Glomerular visceral epithelial cell (primary cell): ENCODE measurements at regions not wholly inside any gene's neighbourhood (a gene's known extent, or its start where the extent isn't known, plus 50 kb on each side); places are given as distances from the start of the nearest gene placed in this dataset.
A peak's percentile ranks its signal among the peaks of the same experiment; 100 is the strongest.

ENCODE experiments used
- DNase-seq: peaks from one replicate; pipeline ENCODE4 v3.0.0-alpha.2; 2016; ENCODE audit errors: extremely low spot score

- no peak for DNase-seq
Measured at GRCh38 chr18:8458546-8459215, 150.6 kb upstream of the RAB12 start.

- no peak for DNase-seq
Measured at GRCh38 chr18:8460748-8461147, 148.5 kb upstream of the RAB12 start.

- no peak for DNase-seq
Measured at GRCh38 chr18:8461544-8461943, 147.7 kb upstream of the RAB12 start.

- no peak for DNase-seq
Measured at GRCh38 chr18:8462651-8463185, 146.5 kb upstream of the RAB12 start.

GRCh38 chr18:8463791-8464190 lies 145.4 kb upstream of the RAB12 start:
- DNase-seq: no peak

- no peak for DNase-seq
Measured at GRCh38 chr18:8468191-8468590, 141.0 kb upstream of the RAB12 start.

- DNase-seq: peak; percentile 42
Measured at GRCh38 chr18:8468921-8469335, 140.3 kb upstream of the RAB12 start.

- DNase-seq: no peak
Measured at GRCh38 chr18:8469544-8470130, 139.6 kb upstream of the RAB12 start.

- peak; percentile 8 for DNase-seq
Measured at GRCh38 chr18:8471372-8471771, 137.9 kb upstream of the RAB12 start.

- no peak for DNase-seq
Measured at GRCh38 chr18:8474661-8475060, 134.6 kb upstream of the RAB12 start.

GRCh38 chr18:8477615-8478014 lies 131.6 kb upstream of the RAB12 start:
- no peak for DNase-seq

- DNase-seq: peak; percentile 64
Measured at GRCh38 chr18:8478166-8478967, 130.9 kb upstream of the RAB12 start.

- no peak for DNase-seq
Measured at GRCh38 chr18:8478968-8479370, 130.3 kb upstream of the RAB12 start.

- DNase-seq: no peak
Measured at GRCh38 chr18:8479789-8480188, 129.4 kb upstream of the RAB12 start.

- DNase-seq: peak; percentile 63
Measured at GRCh38 chr18:8480506-8481328, 128.5 kb upstream of the RAB12 start.

- DNase-seq: no peak
Measured at GRCh38 chr18:8484951-8485350, 124.3 kb upstream of the RAB12 start.

- no peak for DNase-seq
Measured at GRCh38 chr18:8489761-8490160, 119.5 kb upstream of the RAB12 start.

- DNase-seq: no peak
Measured at GRCh38 chr18:8491516-8491915, 117.7 kb upstream of the RAB12 start.

- no peak for DNase-seq
Measured at GRCh38 chr18:8493141-8493540, 116.1 kb upstream of the RAB12 start.

- no peak for DNase-seq
Measured at GRCh38 chr18:8496186-8496585, 113.1 kb upstream of the RAB12 start.

- no peak for DNase-seq
Measured at GRCh38 chr18:8498905-8499304, 110.3 kb upstream of the RAB12 start.
